Right ventricle myocardium inferior (tissue), 1 donor: ENCODE measurements at regions not wholly inside any gene's neighbourhood (a gene's known extent, or its start where the extent isn't known, plus 50 kb on each side); places are given as distances from the start of the nearest gene placed in this dataset.
A peak's percentile ranks its signal among the peaks of the same experiment; 100 is the strongest.
"Not testable (repeated sequence)": the region's sequence is repeated elsewhere in the genome, so short reads cannot be mapped to it uniquely, and the experiment has no call there.

Experiments used
- ATAC-seq: fragments of 200-7000 bp; cut with Tn5 transposase; one replicate; pipeline ENCODE4 v1.9.1; 2020; ENCODE audit warnings: mild to moderate bottlenecking, moderate library complexity
- DNase-seq: peaks from one replicate; pipeline ENCODE4 v3.0.0; 2021; ENCODE audit errors: missing footprints
- intact Hi-C: fragments of 100-400 bp; cut with DNase I; formaldehyde crosslinking; loops from one replicate; pipeline ENCODE4 v1.11.0; 2022
- donor health status: DM: no; HTN: yes; CAD: no; lungs with severe emphysema.

DNA sequence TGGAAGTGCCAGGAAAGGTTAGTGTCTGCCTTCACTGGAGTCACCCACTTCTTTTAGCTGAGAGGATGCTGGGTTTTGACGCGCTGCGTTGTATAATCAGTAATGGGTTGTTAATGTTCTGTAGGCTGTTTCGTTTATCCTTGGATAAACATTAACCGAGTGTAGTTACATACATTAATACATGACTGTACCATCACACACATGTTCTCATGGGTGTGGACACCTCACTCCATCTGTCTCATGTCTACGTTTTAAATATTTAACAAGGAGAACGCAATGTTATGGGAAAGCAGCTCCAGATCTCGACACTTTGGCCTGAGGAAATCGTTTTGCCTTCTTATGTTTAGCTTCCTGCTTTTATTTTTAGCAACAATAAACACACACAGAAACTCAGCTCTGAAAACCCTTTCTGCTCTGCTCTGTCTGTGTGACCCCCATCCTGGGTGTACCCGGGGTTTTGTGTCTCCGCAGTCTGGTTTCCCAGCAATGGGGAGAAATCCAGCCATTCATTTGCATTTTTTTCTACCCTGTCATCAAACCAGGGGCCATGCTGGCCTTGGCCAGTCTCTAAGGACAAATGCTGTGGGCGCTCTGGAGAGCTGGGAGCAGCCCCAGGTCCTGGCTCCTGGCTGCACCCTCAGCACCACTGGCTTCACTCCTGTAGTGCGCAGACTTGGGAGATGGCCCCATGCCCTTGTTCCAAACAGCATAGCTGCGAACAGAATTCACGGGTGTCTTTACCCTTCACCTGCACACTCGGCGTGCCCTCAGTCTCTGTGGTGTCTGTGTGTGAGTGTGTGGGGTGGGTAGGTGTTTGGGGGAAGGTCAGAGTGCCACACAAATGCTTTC, 110.8 kb downstream of the ERMARD start:
- ATAC-seq (no peak), DNase-seq (no peak)
- intact Hi-C loops, result no loop called here

- DNase-seq, result no peak
- ATAC-seq, result no peak
- intact Hi-C loops, result no loop called here
Measured at GRCh38 chr6:169861431-169862042, 110.1 kb downstream of the ERMARD start.

DNA sequence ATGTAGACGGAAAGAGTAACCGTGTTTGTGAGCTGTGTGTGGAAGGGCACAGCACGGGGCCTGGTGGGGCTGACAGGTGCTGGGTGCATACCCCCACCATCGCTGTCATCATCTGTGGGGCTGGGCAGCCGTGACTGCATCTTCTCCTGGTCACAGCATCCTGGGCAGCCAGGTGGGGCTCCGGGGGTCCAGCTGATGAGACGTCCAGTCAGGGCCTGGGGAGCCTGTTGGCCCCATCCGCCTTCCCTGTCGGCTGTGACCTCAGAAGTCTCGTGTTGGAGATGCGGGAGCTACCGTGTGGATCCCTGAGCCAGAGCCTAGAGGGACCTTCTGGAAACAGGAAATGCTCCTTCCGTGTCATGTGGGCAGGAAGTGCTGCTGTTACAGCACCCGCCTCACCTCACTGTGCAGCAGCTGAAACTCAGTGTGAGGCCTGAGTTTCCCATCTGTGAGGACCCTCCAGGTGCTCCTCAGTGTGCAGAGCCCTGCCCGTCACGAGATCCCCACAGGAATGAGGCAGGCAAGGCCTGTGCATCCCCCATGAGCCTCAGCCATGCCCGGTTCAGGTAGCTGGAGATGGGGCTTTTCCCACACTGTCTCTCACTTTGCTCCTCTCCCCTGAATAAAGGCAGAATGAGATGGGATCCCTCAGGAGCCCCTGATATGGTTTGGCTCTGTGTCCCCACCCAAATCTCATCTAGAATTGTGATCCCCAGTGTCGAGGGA, 108.7 kb downstream of the ERMARD start:
- peak; percentile 37 for ATAC-seq
- no peak for DNase-seq
- intact Hi-C loops, result no loop called here

GRCh38 chr6:169859401-169859977, 108.1 kb downstream of the ERMARD start:
- intact Hi-C loops, result no loop called here
- DNase-seq (peak; percentile 23), ATAC-seq (no peak)

DNA sequence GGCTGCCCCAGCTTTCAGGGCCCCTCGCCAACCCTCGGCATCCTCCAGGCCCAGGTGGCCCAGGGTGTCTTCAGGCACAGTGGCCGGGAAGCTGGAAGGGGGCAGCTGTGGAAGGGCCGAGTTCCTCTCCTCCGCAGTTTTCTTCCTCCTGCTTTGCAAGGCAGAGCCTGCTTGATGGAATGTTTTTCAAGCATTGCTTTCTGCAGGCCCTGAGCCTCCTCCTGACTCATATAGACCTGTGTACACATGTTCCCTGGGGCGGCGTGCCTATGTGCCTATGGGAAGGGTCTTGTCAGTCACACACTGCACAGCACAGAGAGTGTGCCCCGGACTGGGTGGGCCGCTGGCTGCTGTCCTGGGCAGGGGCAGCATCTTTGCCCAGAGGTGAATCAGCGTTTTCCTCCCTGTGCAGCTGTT, 107.5 kb downstream of the ERMARD start:
- DNase-seq, result peak; percentile 60
- ATAC-seq, result no peak
- intact Hi-C loops, result no loop called here

- no peak for ATAC-seq
- no peak for DNase-seq
- intact Hi-C loops, result no loop called here
Measured at GRCh38 chr6:169858293-169858934, 107.0 kb downstream of the ERMARD start.

DNA sequence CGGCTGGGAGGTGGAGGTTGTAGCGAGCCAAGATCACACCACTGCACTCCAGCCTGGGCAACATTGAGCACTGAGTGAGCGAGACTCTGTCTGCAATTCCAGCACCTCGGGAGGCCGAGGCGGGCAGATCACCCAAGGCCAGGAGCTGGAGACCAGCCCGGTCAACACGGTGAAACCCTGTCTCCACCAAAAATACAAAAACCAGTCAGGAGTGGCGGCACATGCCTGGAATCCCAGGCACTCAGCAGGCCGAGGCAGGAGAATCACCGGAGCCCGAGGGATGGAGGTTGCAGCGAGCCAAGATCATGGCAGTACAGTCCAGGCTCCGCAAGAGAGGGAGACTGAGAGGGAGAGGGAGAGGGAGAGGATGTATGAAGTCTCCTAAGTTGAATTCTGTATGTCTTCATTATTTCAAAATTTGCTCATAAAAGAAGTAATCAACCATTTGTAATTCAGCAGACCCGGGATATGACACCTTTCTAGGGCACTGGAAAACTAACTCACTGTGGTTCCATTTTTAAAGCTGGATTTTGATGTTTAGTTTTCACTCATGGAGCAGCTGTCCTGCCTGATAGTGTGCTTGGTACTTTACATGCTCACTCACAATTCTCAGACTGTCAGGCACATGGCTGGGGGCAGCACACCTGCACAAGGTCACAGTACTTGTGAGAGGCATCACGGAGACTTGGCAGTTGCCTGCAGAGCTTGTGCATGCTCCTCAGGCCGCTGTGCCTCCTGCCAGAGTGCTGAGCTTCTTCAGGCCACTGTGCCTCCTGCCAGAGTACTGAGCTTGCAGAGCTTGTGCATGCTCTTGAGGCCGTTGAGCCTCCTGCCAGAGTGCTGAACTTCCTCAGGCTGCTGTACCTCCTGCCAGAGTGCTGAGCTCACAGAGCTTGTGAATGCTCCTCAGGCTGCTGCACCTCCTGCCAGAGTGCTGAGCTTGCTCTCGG, 106.2 kb downstream of the ERMARD start:
- ATAC-seq, result no peak
- peak; percentile 14 for DNase-seq
- intact Hi-C loops, result no loop called here

DNA sequence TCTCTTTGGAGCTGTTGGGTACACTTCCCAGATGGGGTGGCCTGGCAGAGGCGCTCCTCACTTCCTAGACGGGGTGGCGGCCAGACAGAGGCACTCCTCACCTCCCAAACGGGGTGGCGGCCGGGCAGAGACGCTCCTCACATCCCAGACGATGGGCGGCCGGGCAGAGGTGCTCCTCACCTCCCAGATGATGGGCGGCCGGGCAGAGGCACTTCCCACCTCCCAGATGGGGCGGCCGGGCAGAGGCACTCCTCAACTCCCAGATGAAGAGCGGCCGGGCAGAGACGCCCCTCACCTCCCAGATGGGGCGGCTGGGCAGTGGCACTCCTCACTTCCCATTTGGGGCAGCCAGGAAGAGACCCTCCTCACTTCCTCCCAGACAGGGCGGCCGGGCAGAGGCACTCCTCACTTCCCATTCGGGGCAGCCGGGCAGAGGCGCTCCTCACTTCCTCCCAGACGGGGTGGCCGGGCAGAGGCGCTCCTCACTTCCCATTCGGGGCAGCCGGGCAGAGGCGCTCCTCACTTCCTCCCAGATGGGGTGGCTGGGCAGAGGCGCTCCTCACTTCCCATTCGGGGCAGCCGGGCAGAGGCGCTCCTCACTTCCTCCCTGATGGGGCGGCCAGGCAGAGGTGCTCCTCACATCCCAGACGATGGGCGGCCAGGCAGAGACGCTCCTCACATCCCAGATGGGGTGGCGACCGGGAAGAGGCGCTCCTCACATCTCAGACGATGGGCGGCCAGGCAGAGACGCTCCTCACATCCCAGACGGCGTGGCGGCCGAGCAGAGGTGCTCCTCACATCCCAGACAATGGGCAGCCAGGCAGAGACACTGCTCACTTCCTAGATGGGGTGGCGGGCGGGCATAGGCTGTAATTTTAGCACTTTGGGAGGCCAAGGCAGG, 105.3 kb downstream of the ERMARD start:
- intact Hi-C loops, DNase-seq, ATAC-seq: not testable (repeated sequence)

DNA sequence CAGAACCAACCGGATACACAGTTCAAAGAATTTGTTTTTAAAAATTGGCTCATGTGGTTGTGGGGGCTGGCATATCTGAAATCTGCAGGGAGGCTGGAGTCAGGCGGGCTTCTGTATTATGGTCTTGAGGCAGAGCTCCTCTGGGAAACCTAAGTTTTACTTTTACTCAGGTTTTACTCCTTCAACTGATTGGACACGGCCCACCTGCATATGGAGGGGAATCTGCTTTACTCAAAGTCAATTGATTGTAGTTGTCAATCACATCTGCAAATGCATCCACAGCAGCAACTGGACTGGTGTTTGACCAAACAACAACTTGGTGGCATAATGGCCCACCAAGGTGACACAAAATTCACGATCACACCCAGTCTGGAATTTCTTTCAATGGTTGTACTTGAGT, 103.4 kb downstream of the ERMARD start:
- DNase-seq (no peak), ATAC-seq (no peak)
- intact Hi-C loops, result loop anchor here (5.0 kb wide), 1 partner anchor 52 kb away; no protein-coding TSS in a partner anchor

- intact Hi-C loops, result loop anchor here (5.0 kb wide), 1 partner anchor 53 kb away; no protein-coding TSS in a partner anchor
- DNase-seq (no peak), ATAC-seq (no peak)
Measured at GRCh38 chr6:169854083-169854725, 102.8 kb downstream of the ERMARD start.

- intact Hi-C loops, result loop anchor here (5.0 kb wide), 1 partner anchor 54 kb away; no protein-coding TSS in a partner anchor
- ATAC-seq, result no peak
Measured at GRCh38 chr6:169853196-169854082, 102.0 kb downstream of the ERMARD start.

GRCh38 chr6:169852504-169853195, 101.2 kb downstream of the ERMARD start:
- DNase-seq, result no peak
- intact Hi-C loops, result loop anchor here (5.0 kb wide), 1 partner anchor 55 kb away; no protein-coding TSS in a partner anchor
- ATAC-seq, result peak; percentile 20

More at GRCh38 chr6:169853196-169854082, 102.0 kb downstream of the ERMARD start:
- DNase-seq, result no peak

GRCh38 chr6:169851641-169852503, 100.5 kb downstream of the ERMARD start:
- DNase-seq, result no peak
- peak; percentile 48 for ATAC-seq
- intact Hi-C loops, result loop anchor here (5.0 kb wide), 1 partner anchor 55 kb away; no protein-coding TSS in a partner anchor
